SK-N-SH treated with all-trans-retinoic acid at 6 μM for 48 hours (cell line): ENCODE measurements at regions not wholly inside any gene's neighbourhood (a gene's known extent, or its start where the extent isn't known, plus 50 kb on each side); places are given as distances from the start of the nearest gene placed in this dataset.

Experiments used
- CREB5 ChIP-seq: fragments of 250-450 bp; sonication (Bioruptor Pico); IDR thresholded peaks from 2 replicates; pipeline ENCODE4 v1.5.1; 2020; ENCODE audit warnings: low read depth, mild to moderate bottlenecking, moderate library complexity
- CSDC2 ChIP-seq: fragments of 250-450 bp; sonication (Bioruptor Pico); IDR thresholded peaks from 2 replicates; pipeline ENCODE4 v1.5.0; 2020; ENCODE audit warnings: mild to moderate bottlenecking, moderate library complexity
- CSRNP3 ChIP-seq: fragments of 250-450 bp; sonication (Bioruptor Pico); IDR thresholded peaks from 2 replicates; pipeline ENCODE4 v1.5.1; 2021; ENCODE audit warnings: mild to moderate bottlenecking, moderate library complexity
- PATZ1 ChIP-seq: fragments of 250-450 bp; sonication (Bioruptor Pico); IDR thresholded peaks from 2 replicates; pipeline ENCODE4 v1.8.0; 2020; ENCODE audit warnings: mild to moderate bottlenecking, moderate library complexity, borderline replicate concordance
- PPARA ChIP-seq: fragments of 250-450 bp; sonication (Bioruptor Pico); IDR thresholded peaks from 2 replicates; pipeline ENCODE4 v1.5.0; 2020; ENCODE audit warnings: mild to moderate bottlenecking, borderline replicate concordance
- SNAI2 ChIP-seq: fragments of 250-450 bp; sonication (Bioruptor Pico); IDR thresholded peaks from 2 replicates; pipeline ENCODE4 v1.5.0; 2020; ENCODE audit warnings: mild to moderate bottlenecking, moderate library complexity
- TOX ChIP-seq: fragments of 250-450 bp; sonication (Bioruptor Pico); IDR thresholded peaks from 2 replicates; pipeline ENCODE4 v1.8.0; 2021; ENCODE audit warnings: mild to moderate bottlenecking, moderate library complexity, borderline replicate concordance
- TSHZ2 ChIP-seq: fragments of 250-450 bp; sonication (Bioruptor Pico); IDR thresholded peaks from 2 replicates; pipeline ENCODE4 v1.5.0; 2020; ENCODE audit warnings: mild to moderate bottlenecking, moderate library complexity
- ZFP3 ChIP-seq: fragments of 250-450 bp; sonication (Bioruptor Pico); IDR thresholded peaks from 2 replicates; pipeline ENCODE4 v1.5.0; 2020; ENCODE audit warnings: mild to moderate bottlenecking, moderate library complexity
- ZFP30 ChIP-seq: fragments of 450-650 bp; formaldehyde crosslinking; IDR thresholded peaks from 2 replicates; pipeline ENCODE4 v1.5.0; 2022; ENCODE audit warnings: mild to moderate bottlenecking, moderate library complexity
- ZNF8 ChIP-seq: fragments of 450-650 bp; formaldehyde crosslinking; IDR thresholded peaks from 2 replicates; pipeline ENCODE4 v1.5.0; 2020; ENCODE audit warnings: mild to moderate bottlenecking, moderate library complexity

- no peak for TF ChIP-seq CSRNP3 (CRISPR knock-in tag)
- TF ChIP-seq PATZ1 (CRISPR knock-in tag): no peak
- no peak for TF ChIP-seq CREB5 (CRISPR knock-in tag)
- no peak for TF ChIP-seq CSDC2 (CRISPR knock-in tag)
- no peak for TF ChIP-seq ZFP30
- no peak for TF ChIP-seq SNAI2 (CRISPR knock-in tag)
- no peak for TF ChIP-seq TOX (CRISPR knock-in tag)
- TF ChIP-seq TSHZ2 (CRISPR knock-in tag): no peak
- no peak for TF ChIP-seq ZFP3 (CRISPR knock-in tag)
- no peak for TF ChIP-seq PPARA
- TF ChIP-seq ZNF8 (CRISPR knock-in tag): no peak
Measured at GRCh38 chr18:40404284-40404683, 1550.8 kb upstream of the PIK3C3 start.
